HAP-1 (cell line): ENCODE measurements at regions not wholly inside any gene's neighbourhood (a gene's known extent, or its start where the extent isn't known, plus 50 kb on each side); places are given as distances from the start of the nearest gene placed in this dataset.

ENCODE experiments used
- DNase-seq, 2 experiments: peaks; one replicate each; pipeline ENCODE4 v3.0.0-alpha.2; 2016 to 2020; ENCODE audit warnings: low spot score in 2 of 2
- H3K27me3 ChIP-seq: fragments of 250-450 bp; sonication (Bioruptor Pico); 2 replicates; pipeline ENCODE4 v1.5.1; 2020; ENCODE audit warnings: low read depth, mild to moderate bottlenecking, moderate library complexity
- H3K36me3 ChIP-seq: fragments of 250-450 bp; sonication (Bioruptor Pico); replicated peaks from 2 replicates; pipeline ENCODE4 v1.5.1; 2020; ENCODE audit warnings: mild to moderate bottlenecking
- H3K4me1 ChIP-seq: fragments of 250-450 bp; sonication (Bioruptor Pico); 2 replicates; pipeline ENCODE4 v1.5.1; 2020; ENCODE audit warnings: mild to moderate bottlenecking
- H3K4me3 ChIP-seq: fragments of 250-450 bp; sonication (Bioruptor Pico); 2 replicates; pipeline ENCODE4 v1.5.1; 2020; ENCODE audit warnings: mild to moderate bottlenecking, moderate library complexity
- H3K9me3 ChIP-seq: fragments of 250-450 bp; sonication (Bioruptor Pico); 2 replicates; pipeline ENCODE4 v1.5.1; 2020; ENCODE audit warnings: mild to moderate bottlenecking, moderate library complexity
- in situ Hi-C: fragments of 300-500 bp; cut with MboI; formaldehyde crosslinking; loops from 3 replicates; pipeline ENCODE4 v1.14.3; 2020; ENCODE audit warnings: low sequenced_read_pairs, inconsistent platforms, mixed read lengths

GRCh38 chr12:112638420-112638819, 153.1 kb upstream of the RPH3A start:
- Histone ChIP-seq H3K36me3 (no peaks in the 10 kb centered on the region), H3K27me3 (peaks cover 20% of the 10 kb centered on the region; the same call in 1 of the 2 replicates), H3K4me3 (no peak overlapping the region), H3K9me3 (no peaks in the 10 kb centered on the region), H3K4me1 (no peaks in the 10 kb centered on the region)
- DNase-seq = no peak
- in situ Hi-C loops = no loop called here

- no peaks in the 10 kb centered on the region for H3K4me1 ChIP-seq
- in situ Hi-C loops = no loop called here
- H3K9me3 ChIP-seq = no peaks in the 10 kb centered on the region
- DNase-seq = no peak
- H3K27me3 ChIP-seq = peaks cover 19% of the 10 kb centered on the region
- no peaks in the 10 kb centered on the region for H3K36me3 ChIP-seq
- H3K4me3 ChIP-seq = no peak overlapping the region
These were observed 146.0 kb upstream of the RPH3A start for GRCh38 chr12:112645586-112645985.

- in situ Hi-C loops = no loop called here
- Histone ChIP-seq H3K9me3 (no peaks in the 10 kb centered on the region), H3K27me3 (peaks cover 12% of the 10 kb centered on the region), H3K4me1 (no peaks in the 10 kb centered on the region), H3K4me3 (no peak overlapping the region), H3K36me3 (no peaks in the 10 kb centered on the region)
- no peak for DNase-seq
These were observed 135.4 kb upstream of the RPH3A start for GRCh38 chr12:112656141-112656540.

GRCh38 chr12:112664569-112664968, 127.0 kb upstream of the RPH3A start:
- H3K27me3 ChIP-seq = no peaks in the 10 kb centered on the region; the same call in 1 of the 2 replicates
- no peak overlapping the region for H3K4me3 ChIP-seq
- in situ Hi-C loops = loop anchor here (10.0 kb wide), 1 partner anchor 130 kb away; the partner anchor contains the start of gene RPH3A
- H3K9me3 ChIP-seq = no peaks in the 10 kb centered on the region
- DNase-seq = peak in 1 of 2 experiments; percentile 71
- H3K4me1 ChIP-seq = no peaks in the 10 kb centered on the region
- no peaks in the 10 kb centered on the region for H3K36me3 ChIP-seq

- no peak for DNase-seq
- in situ Hi-C loops = loop anchor here (10.0 kb wide), 1 partner anchor 129 kb away; the partner anchor contains the start of gene RPH3A
- Histone ChIP-seq H3K9me3 (no peaks in the 10 kb centered on the region), H3K36me3 (no peaks in the 10 kb centered on the region), H3K27me3 (no peaks in the 10 kb centered on the region), H3K4me3 (no peak overlapping the region), H3K4me1 (no peaks in the 10 kb centered on the region)
These were observed 125.6 kb upstream of the RPH3A start for GRCh38 chr12:112665958-112666357.

GRCh38 chr12:112671564-112671963, 120.0 kb upstream of the RPH3A start:
- H3K9me3 ChIP-seq = no peaks in the 10 kb centered on the region
- peaks cover 28% of the 10 kb centered on the region for H3K27me3 ChIP-seq
- H3K4me1 ChIP-seq = no peaks in the 10 kb centered on the region
- H3K4me3 ChIP-seq = no peak overlapping the region
- no peaks in the 10 kb centered on the region for H3K36me3 ChIP-seq
- in situ Hi-C loops = no loop called here
- no peak for DNase-seq

- H3K36me3 ChIP-seq = no peaks in the 10 kb centered on the region
- H3K9me3 ChIP-seq = no peaks in the 10 kb centered on the region
- H3K4me1 ChIP-seq = no peaks in the 10 kb centered on the region
- H3K4me3 ChIP-seq = no peak overlapping the region
- in situ Hi-C loops = no loop called here
- peaks cover 41% of the 10 kb centered on the region for H3K27me3 ChIP-seq
- no peak for DNase-seq
These were observed 117.0 kb upstream of the RPH3A start for GRCh38 chr12:112674539-112674938.

GRCh38 chr12:112676507-112676906, 115.0 kb upstream of the RPH3A start:
- Histone ChIP-seq H3K4me3 (no peak overlapping the region), H3K9me3 (no peaks in the 10 kb centered on the region), H3K27me3 (peaks cover 61% of the 10 kb centered on the region), H3K4me1 (no peaks in the 10 kb centered on the region), H3K36me3 (no peaks in the 10 kb centered on the region)
- in situ Hi-C loops = no loop called here
- DNase-seq = no peak

GRCh38 chr12:112677050-112677765, 114.3 kb upstream of the RPH3A start:
- DNase-seq = no peak
- H3K4me3 ChIP-seq = no peak overlapping the region
- in situ Hi-C loops = no loop called here
- no peaks in the 10 kb centered on the region for H3K36me3 ChIP-seq
- no peaks in the 10 kb centered on the region for H3K4me1 ChIP-seq
- H3K9me3 ChIP-seq = no peaks in the 10 kb centered on the region
- H3K27me3 ChIP-seq = peaks cover 68% of the 10 kb centered on the region

- H3K27me3 ChIP-seq = peaks cover 60% of the 10 kb centered on the region
- H3K4me3 ChIP-seq = no peak overlapping the region
- H3K9me3 ChIP-seq = no peaks in the 10 kb centered on the region; the same call in 1 of the 2 replicates
- no peaks in the 10 kb centered on the region for H3K4me1 ChIP-seq
- H3K36me3 ChIP-seq = no peaks in the 10 kb centered on the region
- no peak for DNase-seq
- in situ Hi-C loops = no loop called here
These were observed 110.6 kb upstream of the RPH3A start for GRCh38 chr12:112680993-112681392.

- Histone ChIP-seq H3K4me3 (no peak overlapping the region), H3K4me1 (no peaks in the 10 kb centered on the region), H3K27me3 (peaks cover 53% of the 10 kb centered on the region), H3K36me3 (no peaks in the 10 kb centered on the region), H3K9me3 (no peaks in the 10 kb centered on the region; the same call in 1 of the 2 replicates)
- in situ Hi-C loops = no loop called here
- no peak for DNase-seq
These were observed 109.0 kb upstream of the RPH3A start for GRCh38 chr12:112682586-112682985.

- Histone ChIP-seq H3K36me3 (no peaks in the 10 kb centered on the region), H3K9me3 (no peaks in the 10 kb centered on the region; the same call in 1 of the 2 replicates), H3K4me1 (no peaks in the 10 kb centered on the region), H3K4me3 (no peak overlapping the region), H3K27me3 (peaks cover 54% of the 10 kb centered on the region)
- in situ Hi-C loops = no loop called here
- DNase-seq = no peak
These were observed 106.8 kb upstream of the RPH3A start for GRCh38 chr12:112684742-112685141.

GRCh38 chr12:112685321-112685720, 106.2 kb upstream of the RPH3A start:
- in situ Hi-C loops = no loop called here
- Histone ChIP-seq H3K9me3 (no peaks in the 10 kb centered on the region; the same call in 1 of the 2 replicates), H3K4me3 (no peak overlapping the region), H3K36me3 (no peaks in the 10 kb centered on the region), H3K27me3 (peaks cover 50% of the 10 kb centered on the region), H3K4me1 (no peaks in the 10 kb centered on the region)
- DNase-seq = no peak

GRCh38 chr12:112686373-112686772, 105.2 kb upstream of the RPH3A start:
- no peak for DNase-seq
- Histone ChIP-seq H3K4me1 (no peaks in the 10 kb centered on the region), H3K36me3 (no peaks in the 10 kb centered on the region), H3K4me3 (no peak overlapping the region), H3K27me3 (peaks cover 40% of the 10 kb centered on the region), H3K9me3 (no peaks in the 10 kb centered on the region; the same call in 1 of the 2 replicates)
- in situ Hi-C loops = no loop called here
